ENCODE measurements at regions not wholly inside any gene's neighbourhood (a gene's known extent, or its start where the extent isn't known, plus 50 kb on each side); places are given as distances from the start of the nearest gene placed in this dataset.

- Histone ChIP-seq H3K23me2 (ENCODE audit: insufficient read length, low read depth, low read length, poor library complexity, severe bottlenecking) (no peaks in the 10 kb centered on the region), H2BK120ac (ENCODE audit: low read depth, low read length, poor library complexity, severe bottlenecking) (no peak overlapping the region), H4K8ac (replicated peaks; ENCODE audit: insufficient read length, low read depth, low read length) (no peak overlapping the region), H3T11ph (ENCODE audit: low read length) (no peak overlapping the region), H3K23ac (ENCODE audit: insufficient read length, low read depth, low read length) (no peak overlapping the region), H3K4ac (ENCODE audit: low read depth, low read length) (no peak overlapping the region), H4K5ac (ENCODE audit: insufficient read length, low read depth, low read length) (no peak overlapping the region), H2BK20ac (ENCODE audit: low read depth, low read length, poor library complexity, severe bottlenecking) (no peak overlapping the region), H4K91ac (ENCODE audit: insufficient read length, low read depth, low read length) (no peak overlapping the region), H4K20me1 (ENCODE audit: control insufficient read depth, insufficient read depth, insufficient read length) (no peaks in the 10 kb centered on the region), H3K18ac (ENCODE audit: insufficient read length, low read depth, low read length) (no peak overlapping the region), H3K27me3 (ENCODE audit: insufficient read depth, low read length) (no peaks in the 10 kb centered on the region), H2BK5ac (ENCODE audit: insufficient read length, low read length) (no peak overlapping the region), H3K9ac (ENCODE audit: extremely low read depth, insufficient read length, low read length) (no peak overlapping the region), H3K4me1 (ENCODE audit: insufficient read depth, low read length) (no peaks in the 10 kb centered on the region), H3K56ac (ENCODE audit: insufficient read length, low read depth, low read length) (no peak overlapping the region), H3K9me3 (ENCODE audit: control insufficient read depth, low read depth, low read length) (no peaks in the 10 kb centered on the region), H2BK12ac (ENCODE audit: insufficient read length, low read depth, low read length) (no peak overlapping the region), H3K79me2 (ENCODE audit: insufficient read depth, low read length) (no peaks in the 10 kb centered on the region), H3K79me1 (ENCODE audit: insufficient read depth, low read depth, low read length, poor library complexity, severe bottlenecking) (no peaks in the 10 kb centered on the region), H2AFZ (ENCODE audit: low read length) (no peak overlapping the region), H2AK5ac (ENCODE audit: insufficient read length, low read length) (no peak overlapping the region), H3K14ac (ENCODE audit: insufficient read depth, low read length) (no peak overlapping the region), H3K4me2 (ENCODE audit: insufficient read depth, insufficient read length, low read length) (no peak overlapping the region), H2BK15ac (ENCODE audit: low read depth, low read length) (no peak overlapping the region; the same call in 1 of the 2 replicates), H3K27ac (ENCODE audit: insufficient read length, low read depth, low read length) (no peak overlapping the region)
- Mint-ChIP-seq H3K4me1 (no peaks in the 10 kb centered on the region), H3K9me3 (0 out of 5 replicates have a peak, but pooled peaks cover 0 to 3% of the 10 kb centered on the region in 2 experiments), H3K27ac (no peak overlapping the region), H3K27me3 (ENCODE audit: low read depth) (no peaks in the 10 kb centered on the region; the same call in 1 of the 2 replicates), H3K36me3 (ENCODE audit: insufficient read depth in 1 of 3, low read depth in 3 of 3) (no peaks in the 10 kb centered on the region), H3K4me3 (no peak overlapping the region)
- TF ChIP-seq, protein P1, sequence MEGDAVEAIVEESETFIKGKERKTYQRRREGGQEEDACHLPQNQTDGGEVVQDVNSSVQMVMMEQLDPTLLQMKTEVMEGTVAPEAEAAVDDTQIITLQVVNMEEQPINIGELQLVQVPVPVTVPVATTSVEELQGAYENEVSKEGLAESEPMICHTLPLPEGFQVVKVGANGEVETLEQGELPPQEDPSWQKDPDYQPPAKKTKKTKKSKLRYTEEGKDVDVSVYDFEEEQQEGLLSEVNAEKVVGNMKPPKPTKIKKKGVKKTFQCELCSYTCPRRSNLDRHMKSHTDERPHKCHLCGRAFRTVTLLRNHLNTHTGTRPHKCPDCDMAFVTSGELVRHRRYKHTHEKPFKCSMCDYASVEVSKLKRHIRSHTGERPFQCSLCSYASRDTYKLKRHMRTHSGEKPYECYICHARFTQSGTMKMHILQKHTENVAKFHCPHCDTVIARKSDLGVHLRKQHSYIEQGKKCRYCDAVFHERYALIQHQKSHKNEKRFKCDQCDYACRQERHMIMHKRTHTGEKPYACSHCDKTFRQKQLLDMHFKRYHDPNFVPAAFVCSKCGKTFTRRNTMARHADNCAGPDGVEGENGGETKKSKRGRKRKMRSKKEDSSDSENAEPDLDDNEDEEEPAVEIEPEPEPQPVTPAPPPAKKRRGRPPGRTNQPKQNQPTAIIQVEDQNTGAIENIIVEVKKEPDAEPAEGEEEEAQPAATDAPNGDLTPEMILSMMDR (conservative IDR thresholded peaks at IDR 0.05): no peak
- WGBS (ENCODE audit: extremely low coverage, insufficient read length, low lambda C conversion rate): no CpG with 5 or more reads among the region's 3 CpGs
- DNase-seq: no peak
Measured at GRCh38 chr7:136123352-136123751, 146.2 kb upstream of the MTPN start.
